ENCODE measurements at regions not wholly inside any gene's neighbourhood (a gene's known extent, or its start where the extent isn't known, plus 50 kb on each side); places are given as distances from the start of the nearest gene placed in this dataset.

- TF ChIP-seq CHD7 (IDR thresholded peaks at IDR 0.05; ENCODE audit: insufficient replicate concordance, low read length) (no peak), KDM5A (IDR thresholded peaks at IDR 0.05; ENCODE audit: low read length) (no peak), BACH1 (IDR thresholded peaks at IDR 0.05; ENCODE audit: low read length) (no peak), CTCF (IDR thresholded peaks at IDR 0.05; ENCODE audit: control extremely low read depth in 1 of 3, insufficient read depth in 1 of 3, low read depth in 1 of 3, low read length in 3 of 3) (no peak), RAD21 (IDR thresholded peaks at IDR 0.05 in 1 of 2, conservative IDR thresholded peaks at IDR 0.05 in 1 of 2; ENCODE audit: low read depth in 2 of 2, low read length in 2 of 2) (no peak), NANOG (IDR thresholded peaks at IDR 0.05; ENCODE audit: insufficient read depth, low read depth, low read length, poor library complexity, severe bottlenecking) (no peak), E2F6 (IDR thresholded peaks at IDR 0.05) (no peak)
These were observed 355.9 kb upstream of the PITX2 start (continued) for GRCh38 chr4:110978761-110979160.
